Right lobe of liver (tissue), 6 donors: ENCODE measurements at regions not wholly inside any gene's neighbourhood (a gene's known extent, or its start where the extent isn't known, plus 50 kb on each side); places are given as distances from the start of the nearest gene placed in this dataset.

Experiments
- ATAC-seq, 4 donors: fragments of 200-7000 bp; cut with Tn5 transposase; one replicate each; pipeline ENCODE4 v1.9.1; 2020; ENCODE audit warnings: mild to moderate bottlenecking in 4 of 4, moderate library complexity in 4 of 4
- DNase-seq, 3 donors: peaks; one replicate each; pipeline ENCODE4 v3.0.0-alpha.2; 2020
- H3K27ac ChIP-seq, 3 donors: fragments of 200-600 bp; one replicate each; pipeline ENCODE4 v1.8.0; 2022
- H3K27me3 ChIP-seq, 2 donors: fragments of 200-600 bp; one replicate each; pipeline ENCODE4 v1.8.0; 2022
- H3K36me3 ChIP-seq, 4 donors: fragments of 200-600 bp; sonication (generic) in 1 of 4; one replicate each; pipeline versions ENCODE4 v1.5.1 to v1.8.0; 2017 to 2022; ENCODE audit warnings: control low read depth in 1 of 4
- H3K4me1 ChIP-seq, 4 donors: fragments of 200-600 bp; sonication (generic) in 1 of 4; one replicate each; pipeline versions ENCODE4 v1.5.1 to v1.8.0; 2017 to 2022; ENCODE audit warnings: control low read depth in 1 of 4
- H3K4me3 ChIP-seq, 3 donors: fragments of 200-600 bp; one replicate each; pipeline ENCODE4 v1.8.0; 2022
- H3K9me3 ChIP-seq, 4 donors: fragments of 200-600 bp; sonication (generic) in 1 of 4; one replicate each; pipeline versions ENCODE4 v1.5.1 to v1.8.0; 2017 to 2022; ENCODE audit warnings: control low read depth in 1 of 4
- POLR2A ChIP-seq: fragments of 450-650 bp; IDR thresholded peaks from one replicate; pipeline ENCODE4 v1.6.1; 2017; ENCODE audit warnings: antibody characterized with exemption, mild to moderate bottlenecking
- WGBS: methylation state at CpG from one replicate; pipeline ENCODE4 v1.1.6; 2018; ENCODE audit warnings: low coverage, low lambda C conversion rate; ENCODE audit not compliant: insufficient coverage; ENCODE audit errors: missing lambda C conversion rate; 5-methylcytosine and 5-hydroxymethylcytosine counted together
- intact Hi-C, 2 donors: fragments of 100-400 bp; cut with DNase I; formaldehyde crosslinking; loops; one replicate each; pipeline versions ENCODE4 v1.11.2 to v1.14.1; 2022
- TF ChIP-seq, protein P1 (sequence below), 4 donors: fragments of 200-600 bp in 3 of 4; fragments of 450-650 bp in 1 of 4; IDR thresholded peaks; one replicate each; pipeline versions ENCODE4 v1.5.1 to v1.8.0; 2016 to 2022; ENCODE audit warnings: antibody characterized with exemption in 4 of 4, mild to moderate bottlenecking in 2 of 4
- donor health status: DM: no; HTN: yes; CAD: no.
- donor health status: DM: no; HTN: no; CAD: no.
- donor health status: DM: no; HTN: no; CAD: no.
- donor health status: DM: no; HTN: yes; CAD: no.
- donor health status: DM: no; HTN: yes; CAD: no.

DNA sequence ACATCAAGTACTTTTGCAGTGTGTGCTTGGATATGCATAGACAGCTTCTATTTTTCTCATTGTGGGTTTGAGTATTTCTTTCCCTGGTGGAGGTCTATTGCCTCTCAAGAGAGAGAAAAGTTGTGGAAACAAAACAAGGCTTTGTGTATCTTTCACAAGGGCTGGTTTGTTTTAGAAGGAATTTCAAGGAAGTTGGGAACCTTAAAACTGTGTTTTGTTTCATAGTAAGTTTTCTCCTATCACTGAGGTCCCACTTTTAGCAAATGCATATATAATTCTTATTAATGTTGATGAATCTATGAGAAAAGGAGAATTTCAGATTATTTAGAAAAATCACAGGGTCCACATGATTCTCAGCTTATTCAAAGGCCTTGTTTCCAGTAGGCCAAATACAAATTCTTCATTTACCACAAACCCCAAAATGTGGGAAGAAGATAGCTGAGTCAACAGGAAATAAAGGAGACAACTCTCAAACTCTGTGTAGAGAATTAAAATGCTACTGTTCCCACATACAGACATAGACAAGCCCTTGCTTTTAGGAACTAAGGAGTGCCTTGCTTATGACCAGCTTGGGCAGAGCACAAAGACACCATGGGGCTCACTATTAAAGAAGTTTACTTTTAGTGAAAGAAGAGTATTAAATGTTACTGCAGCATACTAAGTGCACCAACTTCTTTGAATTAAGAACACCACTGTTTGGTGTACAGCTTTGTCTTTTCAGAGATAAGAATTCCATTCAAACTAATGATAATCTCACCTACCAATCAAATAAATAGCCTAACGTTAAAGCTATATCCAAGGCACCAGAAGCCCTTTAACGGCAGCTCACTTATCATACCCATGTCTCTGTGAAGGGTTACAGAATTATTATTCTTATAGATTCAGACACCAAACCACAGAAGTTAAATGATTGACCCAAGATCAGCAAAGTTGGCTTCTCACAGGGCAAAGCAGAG lies 177.4 kb upstream of the LEF1 start:
- H3K4me1 ChIP-seq, result no peaks in the 10 kb centered on the region
- TF ChIP-seq, protein P1, sequence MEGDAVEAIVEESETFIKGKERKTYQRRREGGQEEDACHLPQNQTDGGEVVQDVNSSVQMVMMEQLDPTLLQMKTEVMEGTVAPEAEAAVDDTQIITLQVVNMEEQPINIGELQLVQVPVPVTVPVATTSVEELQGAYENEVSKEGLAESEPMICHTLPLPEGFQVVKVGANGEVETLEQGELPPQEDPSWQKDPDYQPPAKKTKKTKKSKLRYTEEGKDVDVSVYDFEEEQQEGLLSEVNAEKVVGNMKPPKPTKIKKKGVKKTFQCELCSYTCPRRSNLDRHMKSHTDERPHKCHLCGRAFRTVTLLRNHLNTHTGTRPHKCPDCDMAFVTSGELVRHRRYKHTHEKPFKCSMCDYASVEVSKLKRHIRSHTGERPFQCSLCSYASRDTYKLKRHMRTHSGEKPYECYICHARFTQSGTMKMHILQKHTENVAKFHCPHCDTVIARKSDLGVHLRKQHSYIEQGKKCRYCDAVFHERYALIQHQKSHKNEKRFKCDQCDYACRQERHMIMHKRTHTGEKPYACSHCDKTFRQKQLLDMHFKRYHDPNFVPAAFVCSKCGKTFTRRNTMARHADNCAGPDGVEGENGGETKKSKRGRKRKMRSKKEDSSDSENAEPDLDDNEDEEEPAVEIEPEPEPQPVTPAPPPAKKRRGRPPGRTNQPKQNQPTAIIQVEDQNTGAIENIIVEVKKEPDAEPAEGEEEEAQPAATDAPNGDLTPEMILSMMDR (IDR thresholded peaks at IDR 0.05), result no peak
- TF ChIP-seq POLR2A, result no peak
- no peaks in the 10 kb centered on the region for H3K36me3 ChIP-seq
- DNase-seq (no peak), ATAC-seq (no peak)
- H3K9me3 ChIP-seq, result no peaks in the 10 kb centered on the region
- intact Hi-C loops, result no loop called here
- no peak overlapping the region for H3K27ac ChIP-seq
- H3K4me3 ChIP-seq, result no peak overlapping the region
- WGBS, result 60% methylated on average over 2 of the region's 2 CpGs
- H3K27me3 ChIP-seq, result no peaks in the 10 kb centered on the region

DNA sequence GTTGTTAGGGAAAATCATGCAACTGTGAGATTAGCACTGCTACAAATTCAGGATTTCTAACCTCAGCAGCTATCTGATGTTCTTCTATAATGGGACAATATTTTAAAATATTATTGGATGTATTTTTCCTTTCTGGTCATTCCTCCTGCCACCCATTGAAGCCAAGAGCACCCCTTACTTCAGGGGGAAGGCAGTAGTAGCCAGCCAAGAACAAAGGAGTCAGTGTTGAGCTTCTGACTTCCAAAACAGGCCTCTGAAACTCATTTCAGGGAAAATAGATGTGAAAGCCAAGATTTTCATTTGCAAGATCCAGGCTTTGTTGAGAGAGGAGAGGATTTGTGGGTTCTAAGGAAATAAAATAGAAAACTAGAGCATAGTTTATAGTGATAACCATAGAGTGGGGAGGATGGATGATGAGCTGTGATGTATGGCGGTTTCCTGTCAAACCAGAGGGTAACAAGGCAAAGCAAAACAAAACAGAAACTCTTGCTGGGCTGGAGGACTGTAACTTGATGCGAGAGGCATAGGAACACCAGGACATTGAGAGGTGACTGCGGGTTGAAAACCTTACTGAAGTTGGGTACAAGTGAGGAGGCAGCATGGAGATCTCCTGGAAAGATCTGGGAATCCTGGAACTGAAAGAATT lies 173.7 kb upstream of the LEF1 start:
- no peak overlapping the region for H3K27ac ChIP-seq
- H3K27me3 ChIP-seq, result no peaks in the 10 kb centered on the region
- ATAC-seq (peak in 1 of 4 donors; percentile 21), DNase-seq (no peak)
- H3K36me3 ChIP-seq, result no peaks in the 10 kb centered on the region
- TF ChIP-seq, protein P1 (IDR thresholded peaks at IDR 0.05), result no peak
- no peak for TF ChIP-seq POLR2A
- no peaks in the 10 kb centered on the region for H3K9me3 ChIP-seq
- no peak overlapping the region for H3K4me3 ChIP-seq
- WGBS, result 50% methylated on average over 3 of the region's 3 CpGs
- no peaks in the 10 kb centered on the region for H3K4me1 ChIP-seq
- intact Hi-C loops, result no loop called here

DNA sequence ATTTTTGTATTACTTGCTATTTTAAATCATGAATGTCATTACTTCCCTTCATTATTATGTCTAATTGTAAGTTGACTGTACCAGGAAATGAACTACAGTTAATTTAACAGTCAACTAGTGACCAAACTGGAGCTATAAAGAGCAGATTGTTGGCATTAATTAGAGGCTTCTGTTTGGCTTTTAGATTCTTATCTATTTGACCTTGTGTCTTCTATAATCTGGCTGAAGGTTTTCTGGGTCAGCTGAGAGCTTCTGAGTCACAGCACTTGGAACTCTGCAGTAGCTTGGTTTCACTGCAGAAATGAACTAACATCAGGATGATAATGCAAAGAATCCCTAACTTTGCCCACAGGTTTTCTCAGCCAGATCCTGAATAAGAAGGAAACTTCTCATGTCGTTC lies 169.2 kb upstream of the LEF1 start:
- TF ChIP-seq, protein P1 (IDR thresholded peaks at IDR 0.05), result no peak
- TF ChIP-seq POLR2A, result no peak
- H3K27ac ChIP-seq, result no peak overlapping the region
- H3K27me3 ChIP-seq, result no peaks in the 10 kb centered on the region
- no peak for DNase-seq
- no peaks in the 10 kb centered on the region for H3K9me3 ChIP-seq
- no peaks in the 10 kb centered on the region for H3K36me3 ChIP-seq
- 20% methylated on average over 1 of the region's 1 CpG for WGBS
- H3K4me1 ChIP-seq, result no peaks in the 10 kb centered on the region
- intact Hi-C loops, result no loop called here
- no peak for ATAC-seq
- H3K4me3 ChIP-seq, result no peak overlapping the region

DNA sequence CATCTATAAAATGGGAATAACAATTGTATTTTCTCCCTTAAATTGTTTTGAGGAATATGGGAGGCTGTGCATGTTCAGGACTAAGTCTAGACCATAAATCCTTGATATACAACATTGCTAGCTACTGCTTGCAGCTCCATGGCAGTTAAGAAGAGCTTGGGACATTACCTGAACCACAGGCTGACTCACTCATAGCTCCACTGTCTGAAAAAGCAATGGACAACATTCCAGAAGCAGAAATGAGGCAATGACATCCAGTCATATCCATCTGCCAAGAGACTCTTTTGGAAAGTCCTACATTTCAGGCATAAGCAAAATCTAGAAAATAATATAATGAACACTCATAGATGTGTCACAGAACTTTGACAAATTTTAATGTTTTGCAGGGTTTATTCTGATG lies 167.3 kb upstream of the LEF1 start:
- DNase-seq, result no peak
- Histone ChIP-seq H3K27ac (no peak overlapping the region), H3K4me1 (no peaks in the 10 kb centered on the region), H3K9me3 (no peaks in the 10 kb centered on the region), H3K27me3 (no peaks in the 10 kb centered on the region), H3K4me3 (no peak overlapping the region), H3K36me3 (no peaks in the 10 kb centered on the region)
- no peak for ATAC-seq
- intact Hi-C loops, result no loop called here
- TF ChIP-seq POLR2A, result no peak
- TF ChIP-seq, protein P1 (IDR thresholded peaks at IDR 0.05), result no peak
